Transverse colon (tissue), 4 donors: ENCODE measurements at regions not wholly inside any gene's neighbourhood (a gene's known extent, or its start where the extent isn't known, plus 50 kb on each side); places are given as distances from the start of the nearest gene placed in this dataset.

ENCODE experiments used
- DNase-seq: peaks from one replicate; pipeline ENCODE4 v3.0.0-alpha.2; 2019
- H3K27ac ChIP-seq, 4 donors: fragments of 200-600 bp; sonication (generic); 2 replicates each; pipeline ENCODE4 v1.5.1; 2016 to 2018; ENCODE audit warnings: inconsistent platforms in 4 of 4
- H3K27me3 ChIP-seq: fragments of 200-600 bp; sonication (generic); 2 replicates; pipeline ENCODE4 v1.5.1; 2017; ENCODE audit warnings: inconsistent platforms
- H3K36me3 ChIP-seq, 4 donors: fragments of 200-600 bp; sonication (generic); 2 replicates each; pipeline ENCODE4 v1.5.1; 2017 to 2019; ENCODE audit warnings: inconsistent platforms in 4 of 4
- H3K4me1 ChIP-seq, 4 donors: fragments of 200-600 bp; sonication (generic); 2 replicates each; pipeline ENCODE4 v1.5.1; 2017 to 2020; ENCODE audit warnings: inconsistent platforms in 4 of 4
- H3K4me3 ChIP-seq, 4 donors: fragments of 200-600 bp; sonication (generic); 1 replicate in 1 of 4; 2 replicates in 3 of 4; pipeline versions ENCODE4 v1.5.1 to v1.6.1; 2017 to 2019; ENCODE audit warnings: inconsistent platforms in 4 of 4
- H3K9me3 ChIP-seq, 2 donors: fragments of 200-600 bp; sonication (generic); 2 replicates each; pipeline ENCODE4 v1.5.1; 2017 to 2019; ENCODE audit warnings: inconsistent platforms in 2 of 2
- EP300 ChIP-seq: sonication (generic); formaldehyde crosslinking; IDR thresholded peaks from one replicate; pipeline ENCODE4 v1.6.1; 2017; ENCODE audit warnings: antibody characterized with exemption, low read depth
- POLR2A ChIP-seq: fragments of 450-650 bp; IDR thresholded peaks from one replicate; pipeline ENCODE4 v1.6.1; 2016; ENCODE audit warnings: antibody characterized with exemption, mild to moderate bottlenecking, moderate library complexity
- POLR2AphosphoS5 ChIP-seq, 3 donors: sonication (generic); formaldehyde crosslinking; IDR thresholded peaks; one replicate each; pipeline ENCODE4 v1.6.1; 2016; ENCODE audit warnings: antibody characterized with exemption in 3 of 3
- WGBS, 2 donors: methylation state at CpG; one replicate each; pipeline ENCODE4 v1.1.5; 2018; ENCODE audit warnings: low coverage in 1 of 2; 5-methylcytosine and 5-hydroxymethylcytosine counted together
- in situ Hi-C, 4 donors: fragments of 200-750 bp; cut with MboI; loops; one replicate each; pipeline versions ENCODE4 v1.15.0 to v1.15.1; 2017; ENCODE audit warnings: low sequenced_read_pairs in 3 of 4, low pct_ligation_motif_present in 1 of 4, low pct_unique_long_range_greater_than_20kb in 1 of 4
- intact Hi-C: fragments of 100-400 bp; cut with DNase I; formaldehyde crosslinking; loops from one replicate; pipeline ENCODE4 v1.15.1; 2023; ENCODE audit warnings: low total_unique reads
- TF ChIP-seq, protein P1 (sequence below), 5 experiments: fragments of 200-600 bp in 3 of 5; fragments of 450-650 bp in 2 of 5; sonication (generic) in 3 of 5; IDR thresholded peaks; 1 replicate in 2 of 5; 2 replicates in 3 of 5; pipeline ENCODE4 v1.5.1; 2016 to 2017; ENCODE audit warnings: antibody characterized with exemption in 5 of 5, inconsistent platforms in 3 of 5, mild to moderate bottlenecking in 2 of 5, moderate library complexity in 1 of 5

DNA sequence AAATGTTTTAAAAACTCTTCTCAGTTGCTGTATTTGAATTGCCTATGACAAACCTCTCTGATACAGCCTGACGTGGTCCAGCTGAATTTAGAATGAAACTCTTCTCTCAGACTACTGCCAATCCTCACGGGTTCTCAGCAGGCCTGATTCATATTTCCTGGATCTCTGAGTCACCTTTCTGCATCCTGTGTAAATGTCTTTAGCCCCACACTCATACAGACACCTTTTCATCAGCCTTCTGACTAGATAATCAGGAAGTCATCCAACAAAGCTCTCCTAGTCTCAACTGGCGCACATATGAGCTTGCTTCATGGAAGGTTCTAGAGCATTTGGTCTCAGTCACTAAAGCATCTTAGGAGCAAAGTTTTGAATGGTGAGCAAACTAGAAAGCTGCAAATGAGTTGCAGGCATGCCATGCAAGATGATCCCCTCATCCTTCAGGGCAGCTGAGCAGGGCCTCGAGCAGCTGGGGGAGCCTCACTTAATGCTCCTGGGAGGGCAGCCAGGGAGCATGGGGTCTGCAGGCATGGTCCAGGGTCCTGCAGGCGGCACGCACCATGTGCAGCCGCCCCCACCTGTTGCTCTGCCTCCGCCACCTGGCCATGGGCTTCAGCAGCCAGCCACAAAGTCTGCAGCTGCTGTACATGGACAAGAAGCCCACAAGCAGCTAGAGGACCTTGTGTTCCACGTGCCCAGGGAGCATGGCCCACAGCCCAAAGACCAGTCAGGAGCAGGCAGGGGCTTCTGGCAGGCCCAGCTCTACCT is 182.8 kb downstream of the ARHGAP12 start:
- 71 to 75% methylated on average over 1 to 9 of the region's 9 CpGs for WGBS, 2 donors
- intact Hi-C loops (no loop called here), in situ Hi-C loops (no loop called here)
- H3K36me3 ChIP-seq = no peaks in the 10 kb centered on the region
- H3K27me3 ChIP-seq = no peaks in the 10 kb centered on the region
- TF ChIP-seq POLR2AphosphoS5 (IDR thresholded peaks at IDR 0.05) = no peak
- no peak for TF ChIP-seq EP300
- no peak for TF ChIP-seq POLR2A
- TF ChIP-seq, protein P1, sequence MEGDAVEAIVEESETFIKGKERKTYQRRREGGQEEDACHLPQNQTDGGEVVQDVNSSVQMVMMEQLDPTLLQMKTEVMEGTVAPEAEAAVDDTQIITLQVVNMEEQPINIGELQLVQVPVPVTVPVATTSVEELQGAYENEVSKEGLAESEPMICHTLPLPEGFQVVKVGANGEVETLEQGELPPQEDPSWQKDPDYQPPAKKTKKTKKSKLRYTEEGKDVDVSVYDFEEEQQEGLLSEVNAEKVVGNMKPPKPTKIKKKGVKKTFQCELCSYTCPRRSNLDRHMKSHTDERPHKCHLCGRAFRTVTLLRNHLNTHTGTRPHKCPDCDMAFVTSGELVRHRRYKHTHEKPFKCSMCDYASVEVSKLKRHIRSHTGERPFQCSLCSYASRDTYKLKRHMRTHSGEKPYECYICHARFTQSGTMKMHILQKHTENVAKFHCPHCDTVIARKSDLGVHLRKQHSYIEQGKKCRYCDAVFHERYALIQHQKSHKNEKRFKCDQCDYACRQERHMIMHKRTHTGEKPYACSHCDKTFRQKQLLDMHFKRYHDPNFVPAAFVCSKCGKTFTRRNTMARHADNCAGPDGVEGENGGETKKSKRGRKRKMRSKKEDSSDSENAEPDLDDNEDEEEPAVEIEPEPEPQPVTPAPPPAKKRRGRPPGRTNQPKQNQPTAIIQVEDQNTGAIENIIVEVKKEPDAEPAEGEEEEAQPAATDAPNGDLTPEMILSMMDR (IDR thresholded peaks at IDR 0.05) = no peak
- no peaks in the 10 kb centered on the region for H3K9me3 ChIP-seq
- no peak for DNase-seq
- H3K27ac ChIP-seq = no peak overlapping the region
- no peak overlapping the region for H3K4me3 ChIP-seq
- peaks cover 12 to 17% (median 14%) of the 10 kb centered on the region in 4 donors for H3K4me1 ChIP-seq

DNA sequence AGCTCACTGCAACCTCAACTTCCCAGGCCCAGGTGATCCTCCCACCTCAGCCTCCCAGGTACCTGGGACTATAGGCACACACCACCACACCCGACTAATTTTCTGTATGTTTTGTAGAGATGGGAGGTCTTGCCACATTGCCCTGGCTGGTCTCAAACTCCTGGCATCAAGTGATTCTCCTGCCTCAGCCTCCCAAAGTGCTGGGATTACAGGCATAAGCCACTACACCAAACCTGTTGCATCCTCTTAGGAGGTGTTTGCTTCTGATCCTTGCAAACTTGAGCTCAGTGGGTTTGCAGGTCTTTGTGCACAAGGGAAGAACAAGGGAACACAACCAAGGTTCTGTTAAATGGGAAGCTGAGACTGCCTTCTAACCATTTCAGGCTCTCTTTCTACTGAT is 184.6 kb downstream of the ARHGAP12 start:
- H3K27ac ChIP-seq = no peak overlapping the region
- peaks cover 0 to under 1% (median 0%) of the 10 kb centered on the region in 4 donors for H3K4me1 ChIP-seq
- H3K36me3 ChIP-seq = no peaks in the 10 kb centered on the region
- no peak for DNase-seq
- no peak overlapping the region for H3K4me3 ChIP-seq
- H3K27me3 ChIP-seq = no peaks in the 10 kb centered on the region
- intact Hi-C loops = no loop called here
- WGBS, 2 donors = 86% methylated on average over 1 of the region's 1 CpG; no CpG with 5 or more reads in 1 of the 2 donors
- TF ChIP-seq, protein P1 (IDR thresholded peaks at IDR 0.05) = no peak
- TF ChIP-seq POLR2A = no peak
- TF ChIP-seq EP300 = no peak
- TF ChIP-seq POLR2AphosphoS5 (IDR thresholded peaks at IDR 0.05) = no peak
- no peaks in the 10 kb centered on the region for H3K9me3 ChIP-seq
- in situ Hi-C loops = no loop called here

DNA sequence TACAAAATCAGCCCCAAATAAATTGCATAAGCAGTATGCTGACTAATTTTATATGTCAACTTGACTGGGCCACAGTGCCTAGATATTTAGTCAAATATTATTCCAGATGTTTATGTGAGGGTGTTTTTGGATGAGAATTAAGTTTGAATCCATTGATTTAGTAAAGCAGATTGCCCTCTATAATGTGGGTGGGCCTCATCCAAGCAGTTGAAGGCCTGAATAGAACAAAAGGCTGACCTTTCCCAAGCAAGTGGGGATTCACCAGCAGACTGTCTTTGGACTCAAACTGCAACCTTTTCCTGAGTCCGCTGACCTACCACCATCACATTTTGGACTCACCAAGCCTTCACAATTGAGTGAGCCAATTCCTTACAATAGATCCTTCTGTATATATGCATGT is 186.4 kb downstream of the ARHGAP12 start:
- no peak for DNase-seq
- in situ Hi-C loops (no loop called here), intact Hi-C loops (no loop called here)
- no peaks in the 10 kb centered on the region for H3K4me1 ChIP-seq
- 100% methylated on average over 1 of the region's 1 CpG for WGBS, 2 donors
- no peak overlapping the region for H3K4me3 ChIP-seq
- H3K27ac ChIP-seq = no peak overlapping the region
- no peaks in the 10 kb centered on the region for H3K36me3 ChIP-seq
- H3K27me3 ChIP-seq = no peaks in the 10 kb centered on the region
- no peaks in the 10 kb centered on the region for H3K9me3 ChIP-seq
- TF ChIP-seq POLR2AphosphoS5 (IDR thresholded peaks at IDR 0.05) = no peak

DNA sequence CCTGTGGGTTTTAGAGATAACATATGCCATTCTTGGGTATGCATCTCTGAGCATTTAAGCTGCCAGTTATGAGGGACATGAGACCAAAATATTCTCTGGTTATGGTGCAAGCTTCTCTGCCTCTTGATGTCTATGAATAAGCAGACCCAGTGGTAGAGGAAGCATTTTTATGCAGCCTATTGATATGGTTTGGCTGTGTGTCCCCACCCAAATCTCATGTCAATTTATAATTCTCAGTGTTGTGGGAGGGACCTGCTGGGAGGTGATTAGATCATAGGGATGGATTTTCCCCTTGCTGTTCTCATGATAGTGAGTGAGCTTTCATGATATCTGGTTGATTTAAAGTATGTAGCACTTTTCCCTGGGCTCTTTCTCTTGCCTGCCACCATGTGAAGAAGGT is 187.2 kb downstream of the ARHGAP12 start:
- Histone ChIP-seq H3K27me3 (no peaks in the 10 kb centered on the region), H3K4me1 (no peaks in the 10 kb centered on the region), H3K36me3 (no peaks in the 10 kb centered on the region), H3K27ac (no peak overlapping the region), H3K4me3 (no peak overlapping the region), H3K9me3 (no peaks in the 10 kb centered on the region)
- intact Hi-C loops = no loop called here
- TF ChIP-seq EP300 (no peak), POLR2AphosphoS5 (IDR thresholded peaks at IDR 0.05) (no peak), POLR2A (no peak)
- TF ChIP-seq, protein P1 (IDR thresholded peaks at IDR 0.05) = no peak
- no peak for DNase-seq
- in situ Hi-C loops = no loop called here

DNA sequence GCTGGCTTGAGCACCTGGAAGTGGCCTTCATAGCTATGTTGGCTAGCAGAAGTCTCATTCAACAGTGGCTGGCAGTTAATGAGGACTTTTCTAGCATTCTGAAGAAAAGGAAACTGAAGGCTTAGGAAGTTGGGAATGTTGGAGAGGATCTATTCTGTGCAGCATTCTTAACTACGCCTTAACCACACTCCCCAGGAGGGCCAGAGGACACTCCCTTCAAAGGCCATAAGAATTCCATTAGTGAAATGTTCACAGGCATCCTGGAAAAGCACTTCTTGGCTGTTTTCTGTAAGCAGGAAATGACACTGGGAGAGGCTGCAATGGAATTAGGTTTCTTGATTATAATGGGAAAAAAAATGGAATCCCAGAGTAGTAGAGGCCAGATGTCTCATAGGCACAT is 188.9 kb downstream of the ARHGAP12 start:
- Histone ChIP-seq H3K27ac (no peak overlapping the region), H3K4me3 (no peak overlapping the region), H3K27me3 (no peaks in the 10 kb centered on the region), H3K4me1 (no peaks in the 10 kb centered on the region), H3K36me3 (no peaks in the 10 kb centered on the region), H3K9me3 (no peaks in the 10 kb centered on the region)
- 81% methylated on average over 1 of the region's 1 CpG; no CpG with 5 or more reads in 1 of the 2 donors for WGBS, 2 donors
- intact Hi-C loops (no loop called here), in situ Hi-C loops (no loop called here)
- no peak for TF ChIP-seq POLR2A
- TF ChIP-seq, protein P1 (IDR thresholded peaks at IDR 0.05) = no peak
- no peak for TF ChIP-seq POLR2AphosphoS5 (IDR thresholded peaks at IDR 0.05)
- TF ChIP-seq EP300 = no peak
- DNase-seq = no peak
